Dedifferentiated amniotic fluid mesenchymal stem cell (primary cell): ENCODE measurements at regions not wholly inside any gene's neighbourhood (a gene's known extent, or its start where the extent isn't known, plus 50 kb on each side); places are given as distances from the start of the nearest gene placed in this dataset.

Experiments
- DNase-seq: peaks from one replicate; pipeline ENCODE4 v3.0.0-alpha.2; 2016; ENCODE audit errors: extremely low spot score

DNA sequence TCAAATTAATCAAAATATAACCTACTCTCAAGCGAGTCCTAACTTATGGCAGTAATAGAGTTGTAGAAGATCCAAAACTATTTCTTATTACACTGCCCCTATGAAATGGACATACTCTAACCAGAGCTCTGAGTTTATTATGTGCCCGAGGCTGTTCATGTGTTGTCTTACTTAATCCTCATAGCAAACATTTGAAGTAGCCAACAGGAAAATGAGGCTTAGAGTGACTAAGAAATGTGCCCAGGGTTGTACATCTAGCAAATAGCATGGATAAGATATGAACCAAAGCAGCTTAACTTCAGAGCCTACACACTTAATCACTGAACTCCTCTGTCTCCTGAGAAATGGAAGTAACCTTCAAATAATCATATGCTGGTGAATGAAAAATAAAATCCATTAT, 1551.7 kb downstream of the MAT2B start:
- no peak for DNase-seq

DNA sequence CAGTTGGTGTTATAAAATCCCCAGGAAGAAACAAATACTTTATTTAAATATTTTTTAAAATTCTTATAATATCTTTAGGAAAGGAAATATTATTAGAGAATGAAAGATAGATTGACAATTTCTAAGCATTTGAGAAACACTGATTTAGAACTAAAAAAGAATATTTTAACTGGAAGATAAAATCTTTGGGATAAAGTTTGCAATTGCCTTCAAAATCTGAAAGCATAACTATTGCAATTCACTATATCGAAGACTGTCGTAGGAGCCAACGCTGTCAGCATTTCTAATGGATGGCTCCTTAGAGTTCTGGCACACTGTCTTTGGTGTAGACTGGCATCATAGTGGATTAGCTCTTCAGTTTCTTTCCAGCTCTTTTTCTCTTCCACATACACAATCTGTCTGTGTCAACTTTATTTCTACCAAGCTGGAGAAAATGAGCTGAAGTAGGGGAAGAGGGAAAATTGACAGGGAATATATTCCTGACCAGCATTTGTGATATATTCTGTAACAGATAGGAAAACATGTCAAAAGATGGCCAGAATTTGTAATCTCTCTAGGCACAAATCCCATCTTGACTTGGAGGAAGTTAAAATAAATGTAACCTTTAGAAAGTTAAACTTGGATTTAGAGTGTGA, 1561.4 kb downstream of the MAT2B start:
- DNase-seq, result no peak

DNA sequence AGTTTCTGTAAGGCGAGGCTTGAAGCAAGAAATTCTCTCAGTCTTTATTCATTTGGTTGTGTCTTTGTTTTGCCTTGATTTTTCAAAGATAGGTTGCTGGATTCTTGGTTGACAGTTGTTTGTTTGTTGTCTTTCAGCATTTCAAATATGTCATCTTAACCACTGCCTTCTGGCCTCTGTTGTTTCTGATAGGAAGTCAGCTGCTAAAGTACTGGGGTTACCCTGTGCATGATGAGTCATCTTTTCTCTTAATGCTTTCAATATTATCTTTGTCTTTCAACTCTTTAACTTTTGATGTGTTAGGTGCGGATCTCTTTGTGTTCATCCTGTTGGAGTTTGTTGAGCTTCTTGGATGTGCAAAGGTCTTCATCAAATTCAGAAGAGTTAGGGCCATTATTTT, 1571.3 kb downstream of the MAT2B start:
- no peak for DNase-seq

DNA sequence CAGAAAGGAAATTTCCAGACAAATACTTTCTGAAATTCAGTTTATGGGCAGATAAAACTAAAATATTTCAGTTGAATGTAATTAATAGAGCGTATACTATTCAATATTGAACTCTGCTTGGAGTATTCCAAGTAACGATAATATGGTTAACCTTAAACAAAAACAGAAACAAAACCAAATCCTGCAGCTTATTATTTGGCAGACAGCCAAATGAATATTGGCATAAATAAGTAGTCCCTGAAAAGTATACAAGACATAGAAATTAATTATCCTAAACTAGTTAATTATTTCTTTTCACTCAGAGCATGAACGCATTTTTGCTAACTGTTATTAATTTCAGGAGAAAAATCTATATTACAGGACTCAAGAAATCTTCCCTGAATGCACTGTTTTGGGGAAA, 1574.0 kb downstream of the MAT2B start:
- DNase-seq, result no peak

DNA sequence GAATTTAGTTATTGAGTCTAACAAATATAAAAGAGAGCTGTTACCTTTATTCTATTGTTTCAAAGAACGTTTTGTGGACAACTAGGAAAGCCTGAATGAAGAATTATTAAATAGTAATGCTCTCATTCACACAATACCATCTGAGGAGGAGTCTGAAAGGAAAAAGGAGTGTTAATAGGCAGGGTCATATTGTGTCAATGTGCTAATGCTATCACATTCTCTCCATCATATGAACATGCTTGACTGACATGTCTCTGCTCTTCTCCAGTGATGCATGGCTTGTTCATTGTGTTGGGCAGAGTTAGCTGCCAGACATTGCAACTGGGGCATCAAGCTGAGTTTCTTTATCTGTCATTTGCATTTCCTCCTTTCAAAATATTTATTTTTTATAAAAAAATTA, 1578.0 kb downstream of the MAT2B start:
- no peak for DNase-seq

DNA sequence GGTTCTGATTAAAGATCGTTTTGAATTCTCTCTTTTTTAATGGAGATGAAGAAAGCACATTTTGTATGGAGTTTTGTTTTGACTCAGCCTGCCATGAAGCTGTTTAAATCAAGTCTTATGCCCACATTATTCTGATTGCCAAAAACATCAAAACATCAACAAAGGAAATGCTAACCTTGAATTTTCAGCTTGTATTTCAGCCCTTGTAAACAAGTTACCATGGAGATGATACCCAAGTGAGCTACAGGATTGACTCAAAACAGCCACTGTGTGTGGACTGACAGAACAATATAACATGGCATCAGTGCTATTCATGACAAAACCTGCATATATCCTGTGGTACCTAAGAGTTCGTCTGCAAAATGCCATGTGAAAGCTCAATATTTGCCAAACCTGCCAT, 1581.0 kb downstream of the MAT2B start:
- DNase-seq, result no peak

DNA sequence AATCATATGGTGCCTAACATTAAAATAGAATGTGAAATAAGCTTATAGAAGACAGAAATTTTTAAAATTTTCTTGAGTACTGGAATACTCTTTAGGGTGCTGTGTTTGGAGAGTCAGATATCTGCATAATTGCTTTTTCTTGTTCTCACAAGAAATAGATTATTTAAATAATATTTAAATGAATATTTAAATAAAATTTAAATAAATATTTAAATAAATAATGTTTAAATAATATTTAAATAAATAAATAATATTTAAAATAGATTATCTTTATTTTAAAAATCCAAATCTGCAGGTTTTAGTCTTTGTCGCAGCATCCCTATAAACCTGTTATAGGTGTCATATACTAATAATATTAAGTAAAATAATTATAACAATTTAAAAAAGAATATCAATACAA, 1589.4 kb downstream of the MAT2B start:
- DNase-seq, result no peak

- no peak for DNase-seq
Observed at GRCh38 chr5:165101709-165102108, 1596.3 kb downstream of the MAT2B start.

- no peak for DNase-seq
Observed at GRCh38 chr5:165104611-165105010, 1599.2 kb downstream of the MAT2B start.

DNA sequence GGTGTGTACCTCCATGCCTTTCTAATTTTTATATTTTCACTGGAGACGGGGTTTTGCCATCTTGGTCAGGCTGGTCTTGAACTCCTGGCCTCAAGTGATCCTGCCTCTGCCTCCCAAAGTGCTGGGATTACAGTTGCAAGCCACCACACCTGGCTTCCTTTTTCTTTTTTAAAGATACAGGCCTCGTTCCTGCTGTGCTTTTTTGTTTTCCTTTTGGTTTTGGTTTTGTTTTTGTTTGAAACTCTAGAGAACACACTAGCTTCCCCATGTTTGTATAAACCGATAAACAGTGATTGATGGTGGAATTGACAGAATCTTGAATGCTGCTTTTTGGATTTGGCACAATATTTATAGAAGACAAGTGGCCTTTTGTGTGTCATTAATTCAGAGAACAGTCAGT, 1603.4 kb downstream of the MAT2B start:
- no peak for DNase-seq

DNA sequence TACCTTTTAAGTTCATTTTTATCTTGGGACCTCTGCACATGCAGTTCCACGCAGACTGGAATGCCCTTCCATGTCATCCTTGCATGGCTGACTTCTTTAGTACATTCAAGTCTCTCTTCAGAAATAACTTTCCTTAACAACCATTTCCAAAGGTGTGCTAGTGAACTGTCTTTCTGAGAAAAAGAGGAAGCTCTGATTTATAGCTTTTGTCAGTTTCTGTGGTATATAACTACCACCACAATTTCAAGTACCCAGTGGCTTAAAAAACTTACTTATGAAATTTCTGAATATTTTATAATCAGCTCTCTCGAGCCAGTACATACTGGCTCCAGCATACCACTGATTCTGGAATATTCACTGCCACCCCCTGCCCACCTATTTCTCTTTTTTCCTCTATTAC, 1613.8 kb downstream of the MAT2B start:
- DNase-seq, result no peak

DNA sequence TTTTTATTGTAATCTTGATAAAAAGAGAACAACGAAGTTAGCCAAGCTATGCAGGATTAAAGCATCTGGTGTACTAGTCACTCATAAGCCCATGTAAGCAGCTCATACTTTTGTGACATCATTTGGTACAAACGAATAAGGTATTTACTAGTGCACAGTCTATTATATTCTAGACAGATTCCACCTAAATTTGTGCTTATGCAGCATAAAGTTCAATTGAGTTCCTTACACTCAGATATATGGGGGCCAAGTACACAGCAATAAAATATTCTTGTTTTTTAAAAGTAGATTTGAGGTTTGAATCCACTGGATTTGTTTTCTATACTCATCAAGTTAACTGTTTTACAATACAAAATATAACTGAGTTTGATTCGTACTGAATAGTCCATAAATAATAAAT, 1621.2 kb downstream of the MAT2B start:
- DNase-seq, result no peak

- no peak for DNase-seq
Observed at GRCh38 chr5:165127941-165128340, 1622.5 kb downstream of the MAT2B start.

DNA sequence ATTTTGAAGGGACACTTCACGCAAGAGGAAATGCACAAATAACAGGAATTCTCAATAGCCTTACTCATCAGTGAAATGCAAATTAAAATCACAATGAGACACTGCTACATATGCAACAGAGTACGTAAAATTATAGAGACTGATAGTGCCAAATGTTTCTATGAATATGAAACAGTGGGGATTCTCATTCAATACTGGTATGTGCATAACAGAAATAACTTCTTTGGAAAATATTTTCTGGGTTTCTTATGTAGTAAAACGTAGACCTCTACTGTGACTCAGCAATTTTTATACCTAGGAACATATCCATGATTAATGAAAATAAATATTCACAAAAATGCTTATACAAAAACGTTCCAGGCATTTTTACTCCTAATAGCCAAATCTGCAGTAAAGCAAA, 1625.2 kb downstream of the MAT2B start:
- DNase-seq, result no peak

- no peak for DNase-seq
Observed at GRCh38 chr5:165134155-165134554, 1628.7 kb downstream of the MAT2B start.

GRCh38 chr5:165135565-165135964, 1630.1 kb downstream of the MAT2B start:
- DNase-seq, result no peak

GRCh38 chr5:165137701-165138100, 1632.3 kb downstream of the MAT2B start:
- no peak for DNase-seq

- no peak for DNase-seq
Observed at GRCh38 chr5:165138236-165138635, 1632.8 kb downstream of the MAT2B start.

- DNase-seq, result no peak
Observed at GRCh38 chr5:165139262-165139661, 1633.8 kb downstream of the MAT2B start.

DNA sequence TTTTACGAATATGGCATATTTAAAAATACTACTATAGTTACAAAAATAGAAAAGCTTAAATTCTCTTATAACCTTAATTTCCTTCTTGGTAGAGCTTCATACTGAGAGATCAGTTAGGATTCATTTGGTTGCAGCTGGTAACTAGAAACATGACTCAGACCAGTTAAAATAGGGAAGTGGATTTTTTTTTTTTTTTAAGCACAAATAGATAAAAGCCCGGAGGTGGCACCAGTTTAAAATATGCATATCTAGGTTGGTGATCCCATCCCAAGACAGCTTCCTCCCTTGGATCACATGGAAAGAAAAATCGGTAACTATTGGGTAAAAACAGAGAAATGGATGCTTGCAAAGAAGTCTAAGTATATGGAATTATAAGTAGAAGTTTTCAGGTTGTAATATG, 1634.3 kb downstream of the MAT2B start:
- DNase-seq, result no peak

DNA sequence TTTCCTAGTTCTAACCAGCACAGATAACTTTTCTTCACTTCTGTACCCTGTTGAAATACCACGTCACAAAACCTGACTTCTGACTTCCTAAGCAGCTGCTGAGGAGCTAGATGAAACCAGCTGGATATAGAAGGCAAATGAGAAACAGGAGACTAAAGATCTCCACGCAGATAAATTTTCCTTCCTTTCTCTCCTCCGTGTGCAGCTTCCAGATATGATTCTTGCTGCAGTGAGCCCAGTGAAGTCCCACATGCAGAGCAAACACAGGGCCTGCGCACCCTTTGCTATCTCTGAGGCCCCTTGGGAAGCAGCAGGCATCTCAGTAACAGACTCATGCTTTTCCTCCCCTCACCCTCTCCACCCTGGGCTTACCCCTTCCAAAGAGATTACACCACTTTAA, 1638.3 kb downstream of the MAT2B start:
- no peak for DNase-seq

- DNase-seq, result no peak
Observed at GRCh38 chr5:165149431-165149830, 1644.0 kb downstream of the MAT2B start.

DNA sequence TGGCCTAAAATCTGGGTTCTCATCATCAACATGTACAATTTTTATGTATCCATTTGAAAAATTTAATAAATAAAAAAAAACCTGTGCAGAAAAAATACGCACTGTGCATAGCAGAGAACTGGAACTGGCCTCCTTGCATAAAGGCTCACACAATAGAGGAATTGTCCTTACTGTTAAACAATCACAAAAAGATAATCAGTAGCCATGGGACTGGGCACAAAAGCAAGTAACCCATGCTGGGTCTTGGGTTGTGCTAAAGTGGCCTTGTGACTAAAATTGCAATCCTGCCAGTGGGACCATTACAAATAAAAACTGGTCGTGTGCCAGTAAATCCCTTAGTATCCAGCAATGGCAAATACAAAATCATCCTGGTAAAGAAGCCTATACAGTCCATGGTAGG, 1646.6 kb downstream of the MAT2B start:
- DNase-seq, result no peak

- DNase-seq, result no peak
Observed at GRCh38 chr5:165157219-165157618, 1651.8 kb downstream of the MAT2B start.

GRCh38 chr5:165161204-165161603, 1655.8 kb downstream of the MAT2B start:
- DNase-seq, result no peak
